HEK293 (cell line): ENCODE measurements at regions not wholly inside any gene's neighbourhood (a gene's known extent, or its start where the extent isn't known, plus 50 kb on each side); places are given as distances from the start of the nearest gene placed in this dataset.
A peak's percentile ranks its signal among the peaks of the same experiment; 100 is the strongest.

Experiments
- GLI2 ChIP-seq: fragments of 450-650 bp; formaldehyde crosslinking; IDR thresholded peaks from 2 replicates; pipeline ENCODE4; 2017; ENCODE audit warnings: missing biosample characterization, missing genetic modification characterization, low read depth, borderline replicate concordance
- GLIS1 ChIP-seq: fragments of 450-650 bp; formaldehyde crosslinking; IDR thresholded peaks from 2 replicates; pipeline ENCODE4 v1.5.1; 2016; ENCODE audit warnings: missing biosample characterization, missing genetic modification characterization
- KLF10 ChIP-seq: fragments of 450-650 bp; IDR thresholded peaks from 2 replicates; pipeline ENCODE4 v1.5.1; 2018; ENCODE audit warnings: missing biosample characterization, mild to moderate bottlenecking, missing genetic modification characterization
- KLF7 ChIP-seq: fragments of 450-650 bp; formaldehyde crosslinking; IDR thresholded peaks from 2 replicates; pipeline ENCODE4 v1.5.1; 2016; ENCODE audit warnings: missing biosample characterization, missing genetic modification characterization, borderline replicate concordance
- MEIS1 ChIP-seq: sonication (generic); formaldehyde crosslinking; IDR thresholded peaks from 2 replicates; pipeline ENCODE4 v1.8.1; 2022; ENCODE audit warnings: missing genetic modification reagents, mild to moderate bottlenecking, borderline replicate concordance
- MZF1 ChIP-seq: fragments of 450-650 bp; formaldehyde crosslinking; IDR thresholded peaks from 2 replicates; pipeline ENCODE4 v1.5.1; 2017; ENCODE audit warnings: missing biosample characterization, missing genetic modification characterization, borderline replicate concordance
- OSR2 ChIP-seq: fragments of 450-650 bp; formaldehyde crosslinking; IDR thresholded peaks from 2 replicates; pipeline ENCODE4 v1.5.1; 2016; ENCODE audit warnings: missing biosample characterization, missing genetic modification characterization
- SETDB1 ChIP-seq: IDR thresholded peaks from one replicate; pipeline ENCODE4 v1.6.1; 2017; ENCODE audit warnings: mild to moderate bottlenecking, low read length, moderate library complexity, mixed read lengths; ENCODE audit not compliant: insufficient read length
- ZBTB21 ChIP-seq: fragments of 450-650 bp; formaldehyde crosslinking; IDR thresholded peaks from 2 replicates; pipeline ENCODE4 v1.5.1; 2017; ENCODE audit warnings: missing biosample characterization, missing genetic modification characterization
- ZBTB49 ChIP-seq: fragments of 450-650 bp; formaldehyde crosslinking; IDR thresholded peaks from 2 replicates; pipeline ENCODE4 v1.5.1; 2016; ENCODE audit warnings: missing biosample characterization, missing genetic modification characterization, low read depth
- ZEB2 ChIP-seq: fragments of 450-650 bp; formaldehyde crosslinking; IDR thresholded peaks from 2 replicates; pipeline ENCODE4 v1.5.1; 2016; ENCODE audit warnings: missing biosample characterization, missing genetic modification characterization
- ZNF10 ChIP-seq: fragments of 450-650 bp; formaldehyde crosslinking; IDR thresholded peaks from 2 replicates; pipeline ENCODE4 v1.5.1; 2017; ENCODE audit warnings: missing biosample characterization, missing genetic modification characterization
- ZNF112 ChIP-seq: fragments of 450-650 bp; formaldehyde crosslinking; IDR thresholded peaks from 2 replicates; pipeline ENCODE4 v1.5.0; 2017; ENCODE audit warnings: missing biosample characterization, missing genetic modification characterization
- ZNF148 ChIP-seq: fragments of 450-650 bp; formaldehyde crosslinking; IDR thresholded peaks from 2 replicates; pipeline ENCODE4 v1.5.0; 2017; ENCODE audit warnings: missing biosample characterization, missing genetic modification characterization, borderline replicate concordance
- ZNF157 ChIP-seq: fragments of 450-650 bp; formaldehyde crosslinking; IDR thresholded peaks from 2 replicates; pipeline ENCODE4 v1.5.1; 2016; ENCODE audit warnings: missing biosample characterization, missing genetic modification characterization
- ZNF223 ChIP-seq: fragments of 450-650 bp; formaldehyde crosslinking; IDR thresholded peaks from 2 replicates; pipeline ENCODE4 v1.5.1; 2016; ENCODE audit warnings: missing biosample characterization, missing genetic modification characterization
- ZNF302 ChIP-seq: fragments of 450-650 bp; formaldehyde crosslinking; IDR thresholded peaks from 2 replicates; pipeline ENCODE4 v1.5.1; 2016; ENCODE audit warnings: missing biosample characterization, missing genetic modification characterization, low read depth
- ZNF335 ChIP-seq: fragments of 450-650 bp; formaldehyde crosslinking; conservative IDR thresholded peaks from 2 replicates; pipeline ENCODE4 v1.5.1; 2016; ENCODE audit warnings: missing biosample characterization, missing genetic modification characterization
- ZNF341 ChIP-seq: fragments of 450-650 bp; formaldehyde crosslinking; IDR thresholded peaks from 2 replicates; pipeline ENCODE4; 2016; ENCODE audit warnings: low read depth, missing biosample characterization, missing genetic modification characterization
- ZNF423 ChIP-seq: fragments of 450-650 bp; formaldehyde crosslinking; IDR thresholded peaks from 2 replicates; pipeline ENCODE4 v1.5.1; 2016; ENCODE audit warnings: missing biosample characterization, missing genetic modification characterization
- ZNF501 ChIP-seq: fragments of 450-650 bp; formaldehyde crosslinking; IDR thresholded peaks from 2 replicates; pipeline ENCODE4 v1.5.1; 2016; ENCODE audit warnings: missing biosample characterization, missing genetic modification characterization
- ZNF518A ChIP-seq: fragments of 450-650 bp; formaldehyde crosslinking; conservative IDR thresholded peaks from 2 replicates; pipeline ENCODE4 v1.5.1; 2016; ENCODE audit warnings: low read depth, missing biosample characterization, missing genetic modification characterization
- ZNF529 ChIP-seq: fragments of 450-650 bp; formaldehyde crosslinking; IDR thresholded peaks from 2 replicates; pipeline ENCODE4 v1.5.1; 2017; ENCODE audit warnings: missing genetic modification characterization, missing biosample characterization; ENCODE audit not compliant: insufficient replicate concordance
- ZNF549 ChIP-seq: fragments of 450-650 bp; IDR thresholded peaks from 2 replicates; pipeline ENCODE4 v1.5.1; 2018; ENCODE audit warnings: missing biosample characterization, missing genetic modification characterization, mild to moderate bottlenecking, inconsistent platforms, moderate library complexity
- ZNF555 ChIP-seq: fragments of 450-650 bp; formaldehyde crosslinking; conservative IDR thresholded peaks from 2 replicates; pipeline ENCODE4 v1.5.1; 2017; ENCODE audit warnings: missing biosample characterization, mild to moderate bottlenecking, missing genetic modification characterization, inconsistent platforms
- ZNF664 ChIP-seq: fragments of 450-650 bp; formaldehyde crosslinking; IDR thresholded peaks from 2 replicates; pipeline ENCODE4 v1.5.1; 2016; ENCODE audit warnings: missing biosample characterization, missing genetic modification characterization
- ZNF792 ChIP-seq: fragments of 450-650 bp; formaldehyde crosslinking; IDR thresholded peaks from 2 replicates; pipeline ENCODE4 v1.5.1; 2016; ENCODE audit warnings: missing biosample characterization, missing genetic modification characterization
- ZNF837 ChIP-seq: fragments of 450-650 bp; formaldehyde crosslinking; IDR thresholded peaks from 2 replicates; pipeline ENCODE4 v1.5.1; 2016; ENCODE audit warnings: missing biosample characterization, missing genetic modification characterization
- ZSCAN16 ChIP-seq: fragments of 450-650 bp; formaldehyde crosslinking; IDR thresholded peaks from 2 replicates; pipeline ENCODE4 v1.5.1; 2016; ENCODE audit warnings: missing biosample characterization, missing genetic modification characterization
- TF ChIP-seq, protein P1 (sequence below): fragments of 450-650 bp; formaldehyde crosslinking; IDR thresholded peaks from 2 replicates; pipeline ENCODE4 v1.5.1; 2016; ENCODE audit warnings: missing biosample characterization, missing genetic modification characterization

GRCh38 chr4:24103434-24104157 lies 213.7 kb upstream of the PPARGC1A start (continued):
- TF ChIP-seq ZNF518A (tag by site-specific recombination) (no peak), GLIS1 (tag by site-specific recombination) (0 out of 2 replicates have a peak, but pooled peaks have one; percentile 9), KLF7 (tag by site-specific recombination) (no peak), ZNF341 (tag by site-specific recombination) (peak; percentile 35; the same call in 1 of the 2 replicates), ZNF837 (no peak), ZNF529 (tag by site-specific recombination) (no peak), ZNF157 (tag by site-specific recombination) (no peak), KLF10 (tag by site-specific recombination) (no peak), ZNF792 (no peak), ZNF549 (tag by site-specific recombination) (no peak), MEIS1 (CRISPR knock-in tag) (no peak), ZNF423 (tag by site-specific recombination) (0 out of 2 replicates have a peak, but pooled peaks have one; percentile 24), ZNF335 (tag by site-specific recombination) (peak; percentile 76), ZSCAN16 (tag by site-specific recombination) (no peak), MZF1 (tag by site-specific recombination) (no peak), GLI2 (tag by site-specific recombination) (no peak), ZBTB21 (tag by site-specific recombination) (no peak), ZNF112 (no peak), ZNF302 (tag by site-specific recombination) (no peak), ZNF555 (tag by site-specific recombination) (no peak), ZEB2 (tag by site-specific recombination) (no peak), OSR2 (tag by site-specific recombination) (no peak), ZNF664 (tag by site-specific recombination) (no peak), ZNF223 (tag by site-specific recombination) (no peak), ZNF501 (tag by site-specific recombination) (no peak), ZNF148 (tag by site-specific recombination) (no peak), ZBTB49 (tag by site-specific recombination) (no peak), SETDB1 (no peak), ZNF10 (no peak)
- TF ChIP-seq, protein P1, sequence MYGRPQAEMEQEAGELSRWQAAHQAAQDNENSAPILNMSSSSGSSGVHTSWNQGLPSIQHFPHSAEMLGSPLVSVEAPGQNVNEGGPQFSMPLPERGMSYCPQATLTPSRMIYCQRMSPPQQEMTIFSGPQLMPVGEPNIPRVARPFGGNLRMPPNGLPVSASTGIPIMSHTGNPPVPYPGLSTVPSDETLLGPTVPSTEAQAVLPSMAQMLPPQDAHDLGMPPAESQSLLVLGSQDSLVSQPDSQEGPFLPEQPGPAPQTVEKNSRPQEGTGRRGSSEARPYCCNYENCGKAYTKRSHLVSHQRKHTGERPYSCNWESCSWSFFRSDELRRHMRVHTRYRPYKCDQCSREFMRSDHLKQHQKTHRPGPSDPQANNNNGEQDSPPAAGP (tag by site-specific recombination) = no peak
